Activated CD4-positive, alpha-beta T cell treated with anti-CD3 and anti-CD28 coated beads for 36 hours (primary cell): ENCODE measurements at regions not wholly inside any gene's neighbourhood (a gene's known extent, or its start where the extent isn't known, plus 50 kb on each side); places are given as distances from the start of the nearest gene placed in this dataset.
"Not testable (repeated sequence)": the region's sequence is repeated elsewhere in the genome, so short reads cannot be mapped to it uniquely, and the experiment has no call there.

Source experiments
- ATAC-seq: fragments of 200-7000 bp; cut with Tn5 transposase; one replicate; pipeline ENCODE4 v1.10.0; 2021; ENCODE audit warnings: mild to moderate bottlenecking, moderate library complexity
- CTCF ChIA-PET: fragments of 350-600 bp; sonication (Branson Sonifier 250); formaldehyde crosslinking; loops from one replicate; lab custom pipeline; 2021; ENCODE audit warnings: antibody characterized with exemption; lab: Charles Lee
- POLR2A ChIA-PET: fragments of 350-600 bp; sonication (Branson Sonifier 250); formaldehyde crosslinking; loops from one replicate; lab custom pipeline; 2021; ENCODE audit warnings: antibody characterized with exemption, inconsistent platforms; lab: Charles Lee
- DNase-seq: peaks from one replicate; pipeline ENCODE4 v3.0.0-alpha.2; 2020
- H3K27ac Mint-ChIP-seq: one replicate; pipeline ENCODE4 v1.8.0; 2021; ENCODE audit warnings: mixed read lengths
- H3K27me3 Mint-ChIP-seq: one replicate; pipeline ENCODE4 v1.8.0; 2021; ENCODE audit warnings: mixed read lengths
- H3K36me3 Mint-ChIP-seq: one replicate; pipeline ENCODE4 v1.8.0; 2021; ENCODE audit warnings: low read depth, mixed read lengths
- H3K4me1 Mint-ChIP-seq: one replicate; pipeline ENCODE4 v1.8.0; 2021; ENCODE audit warnings: mixed read lengths
- H3K4me3 Mint-ChIP-seq: one replicate; pipeline ENCODE4 v1.8.0; 2021; ENCODE audit warnings: mild to moderate bottlenecking, moderate library complexity, mixed read lengths
- H3K9me3 Mint-ChIP-seq: one replicate; pipeline ENCODE4 v1.8.0; 2021; ENCODE audit warnings: low read depth, mixed read lengths
- intact Hi-C, 2 experiments: fragments of 100-400 bp; cut with DNase I in 1 of 2; cut with micrococcal nuclease in 1 of 2; formaldehyde crosslinking; loops; one replicate each; pipeline versions ENCODE4 v1.14.2 to v1.15.1; 2022 to 2024; cut with DNase I, micrococcal nuclease

DNA sequence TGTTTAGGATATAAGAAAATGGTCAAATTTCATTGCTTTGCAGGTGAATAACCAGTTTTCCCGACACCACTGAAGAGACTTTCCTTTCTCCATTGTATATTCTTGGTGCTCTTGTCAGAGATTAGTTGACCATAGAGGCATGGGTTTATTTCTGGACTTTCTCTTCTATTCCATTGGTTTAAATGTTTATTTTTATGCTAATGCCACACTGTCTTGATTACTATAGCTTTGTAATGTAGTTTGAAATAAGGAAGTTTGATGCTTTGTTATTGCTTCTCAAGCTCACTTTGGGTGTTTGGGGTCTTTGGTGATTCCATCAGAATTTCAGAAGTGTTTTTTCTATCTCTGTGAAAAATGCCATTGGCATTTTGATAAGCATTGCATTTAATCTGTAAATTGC, 190.0 kb upstream of the SPRY2 start:
- Mint-ChIP-seq H3K4me1 (no peaks in the 10 kb centered on the region), H3K27ac (no peak overlapping the region), H3K27me3 (peaks cover 2% of the 10 kb centered on the region), H3K9me3 (peaks cover 5% of the 10 kb centered on the region), H3K4me3 (no peak overlapping the region), H3K36me3 (no peaks in the 10 kb centered on the region)
- DNase-seq (no peak), ATAC-seq (no peak)
- intact Hi-C loops: no loop called here
- POLR2A ChIA-PET: no interaction called here
- CTCF ChIA-PET: no interaction called here

GRCh38 chr13:80530191-80530590, 189.3 kb upstream of the SPRY2 start:
- H3K9me3 Mint-ChIP-seq: peaks cover 5% of the 10 kb centered on the region
- peaks cover 2% of the 10 kb centered on the region for H3K27me3 Mint-ChIP-seq
- intact Hi-C loops: no loop called here
- ChIA-PET CTCF (no interaction called here), POLR2A (no interaction called here)
- no peaks in the 10 kb centered on the region for H3K4me1 Mint-ChIP-seq
- ATAC-seq: no peak
- no peak overlapping the region for H3K27ac Mint-ChIP-seq
- no peak for DNase-seq
- no peak overlapping the region for H3K4me3 Mint-ChIP-seq
- H3K36me3 Mint-ChIP-seq: no peaks in the 10 kb centered on the region

DNA sequence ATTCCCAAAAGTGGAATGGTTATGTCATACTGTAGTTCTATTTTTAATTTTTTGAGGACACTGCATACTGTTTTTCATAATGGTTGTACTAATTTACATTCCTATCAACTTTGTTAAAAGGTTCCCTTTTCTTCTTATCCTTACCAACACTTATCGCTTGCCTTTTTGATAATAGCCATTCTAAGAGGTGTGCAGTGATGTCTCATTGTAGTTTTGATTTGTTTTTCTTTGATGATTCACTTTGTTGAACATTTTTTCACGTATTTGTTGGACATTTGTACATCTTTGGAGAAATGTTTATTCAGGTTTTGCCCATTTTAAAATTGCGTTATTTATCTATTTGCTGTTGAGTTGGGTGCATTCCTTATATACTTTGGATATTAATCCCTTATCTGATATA, 188.8 kb upstream of the SPRY2 start:
- Mint-ChIP-seq H3K9me3 (peaks cover 5% of the 10 kb centered on the region), H3K27me3 (peaks cover 2% of the 10 kb centered on the region), H3K36me3 (no peaks in the 10 kb centered on the region), H3K4me1 (no peaks in the 10 kb centered on the region), H3K4me3 (no peak overlapping the region), H3K27ac (no peak overlapping the region)
- CTCF ChIA-PET: no interaction called here
- intact Hi-C loops: no loop called here
- ATAC-seq (no peak), DNase-seq (no peak)
- POLR2A ChIA-PET: no interaction called here

DNA sequence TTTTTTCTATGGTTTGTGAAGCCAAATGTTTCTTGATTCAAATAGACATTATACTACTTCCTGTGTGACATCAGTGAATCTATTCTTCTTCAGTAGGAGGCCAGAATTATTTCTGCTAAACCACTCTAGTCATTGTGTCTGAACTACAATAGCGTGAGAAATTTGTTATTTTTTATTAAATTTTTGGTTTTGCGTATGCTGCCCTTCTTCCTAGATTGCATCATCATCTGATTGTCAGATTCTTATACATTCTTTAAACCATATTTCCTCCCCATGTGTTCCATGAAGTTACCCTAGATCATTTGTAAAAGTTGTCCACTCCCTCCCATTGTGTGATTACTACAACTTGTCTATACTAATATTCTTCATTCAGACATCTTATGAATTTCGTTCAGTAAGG, 187.8 kb upstream of the SPRY2 start:
- ATAC-seq (no peak), DNase-seq (no peak)
- Mint-ChIP-seq H3K36me3 (no peaks in the 10 kb centered on the region), H3K4me1 (no peaks in the 10 kb centered on the region), H3K9me3 (peaks cover 5% of the 10 kb centered on the region), H3K27me3 (peaks cover 2% of the 10 kb centered on the region), H3K4me3 (no peak overlapping the region), H3K27ac (no peak overlapping the region)
- ChIA-PET POLR2A (no interaction called here), CTCF (no interaction called here)
- intact Hi-C loops: no loop called here

DNA sequence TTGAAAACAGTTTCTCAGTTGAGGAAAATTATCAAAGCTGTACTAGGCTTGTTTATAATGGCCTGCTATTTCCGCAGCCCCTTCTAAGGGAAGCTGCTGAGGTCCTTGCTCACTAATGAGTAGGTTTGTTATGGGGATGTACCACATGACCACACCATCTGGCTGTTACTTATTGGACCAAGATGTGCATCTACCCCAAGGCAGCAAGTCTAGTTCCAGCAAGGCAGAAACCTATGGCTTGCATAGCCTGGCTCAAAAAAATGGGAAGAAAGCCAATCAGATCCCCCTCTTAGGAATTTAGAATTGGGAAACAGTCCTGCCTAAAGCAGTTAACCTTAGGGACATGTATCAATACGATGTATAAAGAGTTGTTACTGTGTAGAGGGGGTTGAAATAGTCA, 186.5 kb upstream of the SPRY2 start:
- H3K4me3 Mint-ChIP-seq: no peak overlapping the region
- DNase-seq (no peak), ATAC-seq (no peak)
- CTCF ChIA-PET: no interaction called here
- no peak overlapping the region for H3K27ac Mint-ChIP-seq
- H3K36me3 Mint-ChIP-seq: no peaks in the 10 kb centered on the region
- intact Hi-C loops: no loop called here
- no peaks in the 10 kb centered on the region for H3K4me1 Mint-ChIP-seq
- POLR2A ChIA-PET: no interaction called here
- H3K9me3 Mint-ChIP-seq: peaks cover 5% of the 10 kb centered on the region
- H3K27me3 Mint-ChIP-seq: peaks cover 2% of the 10 kb centered on the region

DNA sequence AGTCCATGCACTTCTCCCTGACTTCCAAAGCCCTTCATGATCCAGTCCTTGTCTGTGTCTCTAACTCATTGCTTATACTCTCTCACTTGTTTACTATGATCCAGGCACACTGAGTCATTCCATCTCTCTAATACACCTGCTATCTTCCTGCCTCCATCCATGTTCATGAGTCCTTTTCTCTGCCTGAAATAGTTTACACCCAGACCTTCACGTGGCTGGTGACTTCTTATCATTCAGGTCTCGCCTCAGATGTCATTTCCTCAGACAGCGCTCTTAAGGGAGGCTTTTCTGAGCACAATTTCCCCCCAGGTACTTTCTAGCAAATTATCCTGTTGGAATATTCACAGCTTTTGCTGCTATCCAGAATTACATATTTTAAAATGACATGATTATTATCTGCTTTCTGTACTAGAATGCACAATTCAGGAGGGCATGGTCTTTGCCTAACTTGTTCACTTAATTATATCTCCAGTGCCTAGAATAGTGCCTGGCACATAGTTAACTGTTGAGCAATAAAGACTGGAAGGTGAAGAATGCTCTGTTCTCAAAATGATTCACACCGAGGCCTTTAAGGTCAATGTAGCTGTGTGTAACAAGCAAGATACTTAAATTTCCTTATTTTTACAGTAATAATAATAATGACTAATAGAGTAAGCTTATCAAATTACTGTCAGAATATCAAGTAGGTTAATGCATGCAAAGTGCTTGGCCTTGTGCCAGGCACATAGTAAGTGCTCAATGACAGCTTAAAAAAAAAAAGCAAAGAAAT, 183.7 kb upstream of the SPRY2 start:
- intact Hi-C loops: no loop called here
- DNase-seq (no peak), ATAC-seq (no peak)
- Mint-ChIP-seq H3K27me3 (peaks cover 2% of the 10 kb centered on the region), H3K4me1 (no peaks in the 10 kb centered on the region), H3K36me3 (no peaks in the 10 kb centered on the region), H3K27ac (no peak overlapping the region), H3K9me3 (peaks cover 1% of the 10 kb centered on the region), H3K4me3 (no peak overlapping the region)
- ChIA-PET POLR2A (no interaction called here), CTCF (interaction anchor here (0.5 kb wide), 1 partner anchor 8 kb away, joined by 3 read pairs; no protein-coding TSS in a partner anchor)

- H3K4me1 Mint-ChIP-seq: no peaks in the 10 kb centered on the region
- H3K27ac Mint-ChIP-seq: no peak overlapping the region
- peaks cover 2% of the 10 kb centered on the region for H3K27me3 Mint-ChIP-seq
- CTCF ChIA-PET: no interaction called here
- intact Hi-C loops: no loop called here
- ATAC-seq: no peak
- no peaks in the 10 kb centered on the region for H3K36me3 Mint-ChIP-seq
- POLR2A ChIA-PET: no interaction called here
- H3K4me3 Mint-ChIP-seq: no peak overlapping the region
- DNase-seq: no peak
- H3K9me3 Mint-ChIP-seq: peaks cover 1% of the 10 kb centered on the region
Measured at GRCh38 chr13:80523134-80523533, 182.2 kb upstream of the SPRY2 start.

DNA sequence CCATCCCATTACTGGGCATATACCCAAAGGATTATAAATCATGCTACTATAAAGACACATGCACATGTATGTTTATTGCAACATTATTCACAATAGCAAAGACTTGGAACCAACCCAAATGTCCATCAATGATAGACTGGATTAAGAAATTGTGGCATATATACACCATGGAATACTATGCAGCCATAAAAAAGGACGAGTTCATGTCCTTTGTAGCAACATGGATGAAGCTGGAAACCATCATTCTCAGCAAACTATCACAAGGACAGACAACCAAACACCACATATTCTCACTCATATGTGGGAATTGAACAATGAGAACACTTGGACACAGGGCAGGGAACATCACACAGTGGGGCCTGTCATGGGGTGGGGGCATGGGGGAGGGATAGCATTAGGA, 181.5 kb upstream of the SPRY2 start:
- DNase-seq, ATAC-seq, H3K27me3 Mint-ChIP-seq, intact Hi-C loops, H3K27ac Mint-ChIP-seq, H3K4me1 Mint-ChIP-seq, CTCF ChIA-PET, H3K4me3 Mint-ChIP-seq, H3K36me3 Mint-ChIP-seq, POLR2A ChIA-PET, H3K9me3 Mint-ChIP-seq: not testable (repeated sequence)

- Mint-ChIP-seq H3K9me3 (peaks cover 9% of the 10 kb centered on the region), H3K27ac (no peak overlapping the region), H3K4me3 (no peak overlapping the region), H3K4me1 (no peaks in the 10 kb centered on the region), H3K27me3 (no peaks in the 10 kb centered on the region), H3K36me3 (no peaks in the 10 kb centered on the region)
- ChIA-PET POLR2A (no interaction called here), CTCF (interaction anchor here (0.7 to 1.0 kb wide), 2 partner anchors 8 to 18 kb away, joined by 3 to 4 read pairs; no protein-coding TSS in a partner anchor)
- intact Hi-C loops: no loop called here
- DNase-seq (no peak), ATAC-seq (no peak)
Measured at GRCh38 chr13:80516818-80517348, 176.0 kb upstream of the SPRY2 start.

GRCh38 chr13:80515296-80515695, 174.4 kb upstream of the SPRY2 start:
- Mint-ChIP-seq H3K4me1 (no peaks in the 10 kb centered on the region), H3K27ac (no peak overlapping the region), H3K4me3 (no peak overlapping the region), H3K27me3 (no peaks in the 10 kb centered on the region), H3K9me3 (peaks cover 9% of the 10 kb centered on the region), H3K36me3 (no peaks in the 10 kb centered on the region)
- ATAC-seq: no peak
- DNase-seq: no peak
- intact Hi-C loops: no loop called here
- ChIA-PET POLR2A (no interaction called here), CTCF (interaction anchor here (1.1 kb wide), 1 partner anchor 11 kb away, joined by 3 read pairs; no protein-coding TSS in a partner anchor)

GRCh38 chr13:80513196-80513595, 172.3 kb upstream of the SPRY2 start:
- Mint-ChIP-seq H3K27me3 (no peaks in the 10 kb centered on the region), H3K4me3 (no peak overlapping the region), H3K27ac (no peak overlapping the region), H3K9me3 (peaks cover 9% of the 10 kb centered on the region), H3K4me1 (no peaks in the 10 kb centered on the region), H3K36me3 (no peaks in the 10 kb centered on the region)
- ATAC-seq: no peak
- DNase-seq: no peak
- CTCF ChIA-PET: no interaction called here
- POLR2A ChIA-PET: no interaction called here
- intact Hi-C loops: no loop called here

- no peaks in the 10 kb centered on the region for H3K36me3 Mint-ChIP-seq
- H3K4me1 Mint-ChIP-seq: no peaks in the 10 kb centered on the region
- ChIA-PET POLR2A (no interaction called here), CTCF (no interaction called here)
- H3K9me3 Mint-ChIP-seq: peaks cover 6% of the 10 kb centered on the region
- ATAC-seq (no peak), DNase-seq (no peak)
- no peak overlapping the region for H3K27ac Mint-ChIP-seq
- intact Hi-C loops: no loop called here
- no peaks in the 10 kb centered on the region for H3K27me3 Mint-ChIP-seq
- no peak overlapping the region for H3K4me3 Mint-ChIP-seq
Measured at GRCh38 chr13:80510686-80511085, 169.8 kb upstream of the SPRY2 start.
